Upper lobe of left lung (tissue), 4 donors: ENCODE measurements at regions not wholly inside any gene's neighbourhood (a gene's known extent, or its start where the extent isn't known, plus 50 kb on each side); places are given as distances from the start of the nearest gene placed in this dataset.

Experiments used
- CTCF ChIP-seq, 6 experiments: fragments of 450-650 bp in 4 of 6; fragments of 200-600 bp in 2 of 6; sonication (generic) in 2 of 6; IDR thresholded peaks; one replicate each; pipeline ENCODE4 v1.5.1; 2016 to 2019; ENCODE audit warnings: antibody characterized with exemption in 6 of 6
- POLR2A ChIP-seq, 4 donors: fragments of 450-650 bp; IDR thresholded peaks; one replicate each; pipeline ENCODE4 v1.5.1; 2016 to 2017; ENCODE audit warnings: antibody characterized with exemption in 4 of 4, mild to moderate bottlenecking in 2 of 4
- POLR2AphosphoS5 ChIP-seq, 2 donors: sonication (generic); formaldehyde crosslinking; IDR thresholded peaks; one replicate each; pipeline ENCODE4 v1.5.1; 2017; ENCODE audit warnings: antibody characterized with exemption in 2 of 2

GRCh38 chr9:3675946-3676345, 150.1 kb upstream of the RFX3 start:
- TF ChIP-seq POLR2AphosphoS5 (IDR thresholded peaks at IDR 0.05) = no peak
- TF ChIP-seq CTCF (IDR thresholded peaks at IDR 0.05) = no peak
- no peak for TF ChIP-seq POLR2A (IDR thresholded peaks at IDR 0.05)
